ENCODE measurements at regions not wholly inside any gene's neighbourhood (a gene's known extent, or its start where the extent isn't known, plus 50 kb on each side); places are given as distances from the start of the nearest gene placed in this dataset.

- TF ChIP-seq TAF1 (IDR thresholded peaks at IDR 0.05; ENCODE audit: borderline replicate concordance, insufficient read depth, low read length): no peak
- TF ChIP-seq SIN3A (IDR thresholded peaks at IDR 0.05; ENCODE audit: borderline replicate concordance, insufficient read depth, low read length): no peak
Measured at GRCh38 chr10:113232928-113233511, 283.0 kb downstream of the TCF7L2 start.

Measured in PFSK-1 (cell line).